HuH-7 (cell line): ENCODE measurements at regions not wholly inside any gene's neighbourhood (a gene's known extent, or its start where the extent isn't known, plus 50 kb on each side); places are given as distances from the start of the nearest gene placed in this dataset.
"Not testable (repeated sequence)": the region's sequence is repeated elsewhere in the genome, so short reads cannot be mapped to it uniquely, and the experiment has no call there.

Experiments
- DNase-seq: peaks from one replicate; pipeline ENCODE4 v3.0.0; 2011; ENCODE audit warnings: low spot score

DNA sequence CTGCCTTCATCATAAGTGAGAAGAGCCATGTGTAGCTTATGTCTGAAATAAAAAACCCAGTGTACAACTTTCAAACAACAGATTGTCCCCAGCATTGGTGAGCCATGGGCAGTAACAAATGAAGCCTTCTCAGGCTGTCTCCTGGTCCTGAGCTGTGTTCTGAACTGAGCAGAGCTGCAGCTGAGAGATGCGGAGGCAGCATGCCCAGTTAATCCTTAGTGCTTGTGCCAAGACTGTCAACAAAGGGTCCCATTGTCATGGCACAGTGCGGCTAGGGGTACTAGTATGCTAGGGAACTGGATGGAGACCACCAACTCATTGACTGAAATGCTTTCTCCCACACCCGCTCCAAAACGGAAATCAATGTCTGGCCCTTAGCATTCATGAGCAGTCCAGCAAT lies 154.3 kb downstream of the RMST start:
- no peak for DNase-seq

DNA sequence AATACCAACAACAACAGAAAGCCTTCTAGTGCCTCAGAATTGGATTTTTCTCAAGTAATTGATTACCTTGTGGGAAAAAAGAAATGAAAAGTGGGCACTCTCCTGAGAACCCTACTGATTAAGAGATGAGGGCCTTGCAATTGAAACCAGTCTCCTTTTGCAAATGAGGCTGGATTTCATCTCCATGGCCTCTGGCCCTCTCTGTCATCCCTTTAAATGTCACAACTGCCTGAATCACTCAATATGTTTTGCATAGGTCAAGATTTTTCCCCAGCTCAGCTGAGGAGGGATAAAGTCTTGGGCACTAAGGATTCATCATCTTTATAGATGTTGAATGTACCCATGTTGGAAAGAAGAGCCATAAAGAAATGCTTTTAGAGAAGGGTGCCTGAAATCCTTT lies 166.4 kb downstream of the RMST start:
- DNase-seq: no peak

GRCh38 chr12:97629382-97629781 lies 166.8 kb downstream of the RMST start:
- DNase-seq: no peak

DNA sequence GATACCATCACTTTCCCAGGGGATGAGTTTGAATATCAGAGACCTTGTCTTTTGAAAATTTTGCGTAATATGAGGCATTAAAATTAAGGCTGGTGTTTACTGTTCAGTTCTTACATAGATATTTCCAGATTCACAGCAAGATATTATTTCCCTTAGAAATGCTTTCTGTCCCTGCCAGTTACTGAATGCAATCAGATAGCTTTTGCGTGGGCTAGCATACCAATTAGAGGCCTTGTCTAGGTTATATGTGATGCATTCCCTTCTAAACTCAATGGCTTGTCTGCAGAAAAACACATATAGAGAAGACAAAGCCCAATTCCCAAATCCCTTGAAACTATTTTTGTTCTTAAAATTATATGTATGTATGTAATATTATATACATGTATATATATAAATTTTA lies 167.8 kb downstream of the RMST start:
- no peak for DNase-seq

- no peak for DNase-seq
Observed at GRCh38 chr12:97630875-97631274, 168.3 kb downstream of the RMST start.

- no peak for DNase-seq
Observed at GRCh38 chr12:97637770-97638169, 175.2 kb downstream of the RMST start.

GRCh38 chr12:97638739-97639138 lies 176.1 kb downstream of the RMST start:
- no peak for DNase-seq

- no peak for DNase-seq
Observed at GRCh38 chr12:97639702-97640101, 177.1 kb downstream of the RMST start.

DNA sequence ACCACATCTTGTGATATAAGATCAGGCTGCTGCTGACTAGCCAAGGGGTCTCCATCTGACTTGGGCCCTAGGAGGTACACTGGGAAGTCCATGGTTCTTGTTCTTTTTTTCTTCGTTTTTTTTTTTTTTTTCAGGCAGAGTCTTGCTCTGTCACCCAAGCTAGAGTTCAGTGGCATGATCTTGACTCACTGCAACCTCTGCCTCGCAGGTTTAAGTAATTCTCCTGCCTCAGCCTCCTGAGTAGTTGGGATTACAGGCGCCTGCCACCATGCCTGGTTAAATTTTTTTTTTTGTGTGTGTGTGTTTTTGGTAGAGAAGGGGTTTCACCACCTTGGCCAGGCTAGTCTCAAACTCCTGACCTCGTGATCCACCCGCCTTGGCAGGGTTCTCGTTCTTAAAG lies 178.2 kb downstream of the RMST start:
- DNase-seq: no peak

GRCh38 chr12:97642911-97643310 lies 180.3 kb downstream of the RMST start:
- no peak for DNase-seq

DNA sequence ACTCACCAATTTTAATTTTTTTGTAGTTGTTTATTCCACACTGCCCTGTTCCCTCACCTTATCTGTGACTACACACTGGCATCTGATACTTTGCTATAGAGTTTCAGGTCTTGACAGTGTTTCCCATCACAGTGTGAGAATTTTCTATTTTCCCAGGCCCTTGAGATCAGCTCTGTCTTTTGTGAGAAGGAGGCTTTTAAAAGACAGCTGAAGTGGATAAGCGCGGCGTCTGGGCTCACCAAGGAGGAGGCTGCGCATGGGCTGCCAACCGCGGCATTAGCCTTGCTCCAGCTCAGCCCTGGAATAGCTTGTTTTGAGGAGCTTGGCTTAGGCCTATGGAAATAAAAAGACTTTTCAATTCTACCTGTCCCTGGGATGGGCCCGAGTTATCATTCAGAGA lies 181.3 kb downstream of the RMST start:
- no peak for DNase-seq

GRCh38 chr12:97645726-97646125 lies 183.1 kb downstream of the RMST start:
- no peak for DNase-seq

DNA sequence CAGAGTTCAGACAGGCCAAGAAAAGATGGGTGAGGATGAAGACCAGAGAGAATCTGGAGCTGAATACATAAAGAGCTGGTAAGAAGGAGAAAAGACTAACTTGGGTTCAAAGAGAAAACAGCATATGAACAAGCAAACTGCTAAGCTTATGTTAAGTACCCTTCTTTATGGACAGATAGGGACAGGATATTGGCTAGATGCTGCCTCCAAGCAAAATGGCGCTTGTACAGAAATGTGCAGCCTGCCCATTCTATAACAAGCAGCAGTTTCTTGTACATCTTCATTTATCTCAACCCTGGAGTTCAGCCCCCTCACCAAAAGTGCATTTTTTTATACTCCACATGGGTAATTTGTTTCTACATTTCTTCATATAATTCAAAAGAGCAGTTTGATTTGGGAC lies 184.5 kb downstream of the RMST start:
- DNase-seq: no peak

- DNase-seq: no peak
Observed at GRCh38 chr12:97650242-97650641, 187.6 kb downstream of the RMST start.

- DNase-seq: not testable (repeated sequence)
Observed at GRCh38 chr12:97656548-97656947, 193.9 kb downstream of the RMST start.

DNA sequence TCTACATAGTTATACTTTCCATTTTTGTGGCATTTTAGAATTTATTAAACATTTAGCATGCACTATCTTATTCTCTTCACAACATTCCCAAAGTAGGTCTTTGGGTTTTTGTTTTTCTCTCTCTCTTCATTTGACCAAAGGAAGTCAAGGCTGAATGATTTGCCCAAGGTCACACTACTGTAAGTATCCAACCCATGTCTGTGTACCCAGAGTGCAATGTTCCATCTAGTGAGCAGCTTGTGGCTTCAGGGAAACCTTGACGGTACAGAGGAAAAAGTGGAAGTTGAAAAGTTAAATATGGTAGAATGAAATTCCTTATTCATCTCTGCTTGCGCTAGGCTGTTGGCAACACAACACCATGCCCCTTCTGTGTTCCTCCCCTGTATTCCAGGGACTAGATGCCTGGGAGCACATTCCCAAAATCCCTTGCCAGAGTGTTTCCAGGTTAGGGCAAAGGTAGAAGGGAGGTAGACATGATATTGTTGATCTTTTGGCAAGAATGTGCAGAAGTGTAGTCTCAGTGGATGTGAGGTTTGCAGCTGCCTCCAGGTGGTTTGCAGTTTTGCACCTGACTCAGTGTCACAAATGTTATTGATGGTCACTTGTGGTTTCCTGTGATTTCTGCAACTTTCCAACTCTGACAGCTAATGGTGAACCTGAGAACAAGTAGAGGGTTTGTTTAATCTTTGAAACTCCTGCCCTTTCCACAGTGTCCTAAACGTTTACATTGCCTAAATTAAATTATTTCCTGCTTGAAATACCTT lies 196.7 kb downstream of the RMST start:
- DNase-seq: no peak

DNA sequence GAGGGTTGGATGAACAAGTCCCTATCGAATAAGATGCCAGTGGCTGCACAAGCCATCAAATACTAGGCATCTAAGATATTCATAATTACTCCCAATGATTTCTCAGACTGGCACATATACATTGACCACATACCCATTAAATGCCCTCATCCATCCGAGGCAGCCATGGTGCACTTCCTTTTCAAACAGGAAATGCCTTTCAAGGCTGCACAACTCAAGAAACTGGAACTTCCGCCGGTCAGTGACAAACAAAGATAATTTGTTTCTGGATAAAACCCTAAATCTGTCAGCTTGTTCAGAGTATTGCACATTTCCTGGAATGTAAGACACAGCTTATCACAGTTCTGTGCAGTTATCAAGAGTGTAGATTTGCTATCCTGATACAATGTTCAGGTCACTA lies 203.7 kb downstream of the RMST start:
- DNase-seq: no peak

GRCh38 chr12:97672870-97673269 lies 210.3 kb downstream of the RMST start:
- no peak for DNase-seq

DNA sequence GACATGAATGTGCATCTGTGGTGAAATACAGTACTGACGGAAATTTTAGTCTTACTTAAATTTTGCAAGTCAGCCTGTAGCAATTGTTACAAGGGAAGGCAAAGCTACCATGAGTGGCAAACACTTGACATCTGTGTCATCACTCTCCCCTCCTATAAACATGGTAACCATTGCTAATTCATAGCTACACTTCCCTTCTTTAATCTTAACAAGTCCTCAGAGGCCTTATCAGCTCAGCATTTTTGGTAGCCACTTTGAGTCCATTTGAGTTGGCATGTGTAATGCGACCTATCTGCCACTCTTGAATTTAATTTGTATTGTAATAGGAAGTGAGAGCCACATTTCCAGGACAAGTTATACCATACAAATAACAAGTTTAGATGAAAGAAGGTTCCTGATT lies 218.1 kb downstream of the RMST start:
- DNase-seq: no peak

- DNase-seq: no peak
Observed at GRCh38 chr12:97681612-97682504, 219.3 kb downstream of the RMST start.

GRCh38 chr12:97685360-97685759 lies 222.8 kb downstream of the RMST start:
- no peak for DNase-seq

DNA sequence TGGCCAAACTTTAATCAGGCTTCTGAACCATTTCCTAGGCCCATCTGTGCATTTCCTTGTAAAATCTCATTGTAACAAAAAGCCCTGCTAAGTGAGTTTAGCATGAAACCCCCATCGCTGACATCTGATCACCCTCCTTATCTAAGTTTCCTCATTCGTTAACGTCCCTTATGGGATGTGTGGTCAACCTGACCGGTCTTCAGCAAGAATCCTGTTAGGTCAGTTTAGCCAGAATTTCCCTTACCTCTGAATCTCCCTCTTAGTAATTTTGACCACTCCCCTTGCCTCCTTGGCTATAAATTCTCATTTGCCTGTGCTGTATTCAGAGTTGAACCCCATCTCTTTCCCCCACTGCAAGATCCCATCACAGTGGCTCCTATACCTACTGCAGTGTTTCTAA lies 239.3 kb downstream of the RMST start:
- DNase-seq: no peak

DNA sequence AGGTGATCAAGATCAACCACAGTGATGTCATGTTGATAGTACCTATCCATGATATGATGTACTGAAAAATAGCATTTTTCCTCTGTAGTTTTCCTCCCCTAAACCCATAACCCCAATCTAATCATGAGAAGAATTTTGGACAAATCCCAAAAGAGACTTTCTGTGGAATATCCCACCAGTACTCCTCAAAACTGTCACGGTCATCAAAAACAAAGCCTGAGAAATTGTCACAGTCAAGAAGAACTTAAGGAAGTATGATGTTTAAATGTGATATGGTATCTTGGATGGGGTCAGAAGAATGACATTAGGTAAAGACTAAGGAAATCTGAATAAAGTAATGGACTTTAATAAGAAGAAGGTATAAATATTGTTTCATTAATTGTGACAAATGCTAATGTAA lies 248.8 kb downstream of the RMST start:
- no peak for DNase-seq
